GM20000 (cell line): ENCODE measurements at regions not wholly inside any gene's neighbourhood (a gene's known extent, or its start where the extent isn't known, plus 50 kb on each side); places are given as distances from the start of the nearest gene placed in this dataset.
A peak's percentile ranks its signal among the peaks of the same experiment; 100 is the strongest.

Source experiments
- DNase-seq: peaks from one replicate; pipeline ENCODE4 v3.0.0; 2012; ENCODE audit warnings: low spot score
- TF ChIP-seq, protein P1 (sequence below): IDR thresholded peaks from 2 replicates; pipeline ENCODE4 v1.5.1; 2012; ENCODE audit warnings: mild to moderate bottlenecking, control low read depth; ENCODE audit errors: extremely low read depth, missing control alignments

DNA sequence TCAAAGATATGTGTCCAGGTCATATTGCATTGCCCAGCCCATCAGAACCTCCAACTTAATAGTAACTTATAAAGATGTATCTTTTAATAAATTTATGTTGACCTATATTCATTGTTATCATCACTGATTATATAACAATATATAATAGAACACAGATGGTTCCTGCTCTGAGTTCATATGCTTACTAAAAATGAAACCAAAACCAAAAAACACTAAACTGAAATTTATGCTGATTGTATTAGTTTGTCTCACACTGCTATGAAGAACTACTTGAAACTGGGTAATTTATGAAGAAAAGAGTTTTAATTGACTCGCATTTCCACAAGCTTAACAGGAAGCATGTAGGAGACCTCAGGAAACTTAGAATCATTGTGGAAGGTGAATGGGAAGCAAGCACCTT, 462.5 kb upstream of the TYRP1 start:
- DNase-seq = peak; percentile 4
- TF ChIP-seq, protein P1, sequence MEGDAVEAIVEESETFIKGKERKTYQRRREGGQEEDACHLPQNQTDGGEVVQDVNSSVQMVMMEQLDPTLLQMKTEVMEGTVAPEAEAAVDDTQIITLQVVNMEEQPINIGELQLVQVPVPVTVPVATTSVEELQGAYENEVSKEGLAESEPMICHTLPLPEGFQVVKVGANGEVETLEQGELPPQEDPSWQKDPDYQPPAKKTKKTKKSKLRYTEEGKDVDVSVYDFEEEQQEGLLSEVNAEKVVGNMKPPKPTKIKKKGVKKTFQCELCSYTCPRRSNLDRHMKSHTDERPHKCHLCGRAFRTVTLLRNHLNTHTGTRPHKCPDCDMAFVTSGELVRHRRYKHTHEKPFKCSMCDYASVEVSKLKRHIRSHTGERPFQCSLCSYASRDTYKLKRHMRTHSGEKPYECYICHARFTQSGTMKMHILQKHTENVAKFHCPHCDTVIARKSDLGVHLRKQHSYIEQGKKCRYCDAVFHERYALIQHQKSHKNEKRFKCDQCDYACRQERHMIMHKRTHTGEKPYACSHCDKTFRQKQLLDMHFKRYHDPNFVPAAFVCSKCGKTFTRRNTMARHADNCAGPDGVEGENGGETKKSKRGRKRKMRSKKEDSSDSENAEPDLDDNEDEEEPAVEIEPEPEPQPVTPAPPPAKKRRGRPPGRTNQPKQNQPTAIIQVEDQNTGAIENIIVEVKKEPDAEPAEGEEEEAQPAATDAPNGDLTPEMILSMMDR = no peak

DNA sequence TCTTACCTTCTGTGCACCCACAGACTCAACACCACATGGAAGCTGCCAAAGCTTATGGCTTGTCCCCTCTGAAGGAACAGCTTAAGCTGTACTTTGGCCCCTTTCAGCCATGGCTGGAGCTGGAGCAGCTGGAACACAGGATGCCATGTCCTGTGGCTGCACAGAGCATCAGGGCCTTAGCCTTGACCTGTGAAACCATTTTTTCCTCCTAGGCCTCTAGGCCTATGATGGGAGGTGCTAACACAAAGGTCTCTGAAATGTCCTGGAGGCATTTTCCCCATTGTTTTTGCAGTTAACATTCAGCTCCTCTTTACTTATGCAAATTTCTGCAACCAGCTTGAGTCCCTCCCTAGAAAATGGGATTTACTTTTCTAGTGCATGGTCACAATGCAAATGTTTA, 461.4 kb upstream of the TYRP1 start:
- TF ChIP-seq, protein P1 = no peak
- DNase-seq = no peak

DNA sequence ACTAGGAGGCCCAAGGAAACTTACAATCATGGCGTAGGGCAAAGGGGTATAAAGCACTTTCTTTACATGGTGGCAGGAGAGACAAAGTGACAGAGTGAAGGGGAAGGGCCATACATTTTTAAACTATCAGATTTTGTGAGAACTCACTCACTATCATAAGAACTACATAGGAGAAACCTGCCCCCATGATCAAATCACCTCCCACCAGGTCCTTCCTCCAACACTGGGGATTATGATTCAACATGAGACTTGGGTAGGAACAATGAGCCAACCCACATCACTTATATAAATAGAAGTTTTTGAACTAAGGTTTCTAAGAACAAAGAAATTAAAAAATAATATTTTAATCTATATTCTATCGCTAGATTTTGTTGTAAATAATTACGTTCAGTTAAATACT, 460.3 kb upstream of the TYRP1 start:
- no peak for DNase-seq

DNA sequence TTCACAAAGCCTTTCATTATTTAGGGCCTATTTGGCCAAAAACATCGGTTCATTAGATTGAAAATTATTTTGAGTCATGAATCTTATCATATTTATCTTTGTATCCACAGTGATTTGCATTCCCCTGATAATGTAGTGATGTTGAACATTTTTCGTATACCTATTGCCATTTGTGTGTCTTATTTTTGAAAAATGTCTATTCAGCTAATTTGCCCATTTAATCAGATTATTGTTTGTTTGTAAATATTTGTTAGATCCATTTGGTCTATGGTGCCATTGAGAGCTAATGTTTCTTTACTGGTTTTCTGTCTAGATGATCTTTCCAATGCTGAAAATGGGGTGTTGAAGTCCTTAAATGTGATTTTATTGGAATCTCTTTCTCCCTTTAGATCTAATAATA, 439.2 kb upstream of the TYRP1 start:
- TF ChIP-seq, protein P1 = no peak
- DNase-seq = no peak

More for the DNA sequence above, 460.3 kb upstream of the TYRP1 start:
- TF ChIP-seq, protein P1 = no peak

DNA sequence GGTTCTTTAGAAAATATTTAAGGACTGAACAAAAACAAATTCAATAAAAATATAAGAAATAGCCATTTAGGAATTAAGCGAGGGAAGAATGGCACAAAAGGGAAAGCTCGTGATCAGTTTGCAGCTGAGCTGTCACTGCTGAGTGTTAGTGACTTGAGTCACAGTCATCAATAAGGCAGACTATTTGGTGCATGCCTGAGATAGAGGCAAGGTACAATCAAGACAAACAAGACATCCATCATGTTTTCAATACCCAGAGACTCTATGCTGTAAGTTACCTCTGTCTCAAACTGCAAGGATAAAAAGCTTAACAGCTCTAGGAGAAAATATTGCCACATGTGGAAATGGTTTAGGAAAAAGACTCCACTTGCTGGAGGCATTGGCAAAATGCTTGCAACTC, 426.4 kb upstream of the TYRP1 start:
- no peak for DNase-seq
- TF ChIP-seq, protein P1 = no peak

DNA sequence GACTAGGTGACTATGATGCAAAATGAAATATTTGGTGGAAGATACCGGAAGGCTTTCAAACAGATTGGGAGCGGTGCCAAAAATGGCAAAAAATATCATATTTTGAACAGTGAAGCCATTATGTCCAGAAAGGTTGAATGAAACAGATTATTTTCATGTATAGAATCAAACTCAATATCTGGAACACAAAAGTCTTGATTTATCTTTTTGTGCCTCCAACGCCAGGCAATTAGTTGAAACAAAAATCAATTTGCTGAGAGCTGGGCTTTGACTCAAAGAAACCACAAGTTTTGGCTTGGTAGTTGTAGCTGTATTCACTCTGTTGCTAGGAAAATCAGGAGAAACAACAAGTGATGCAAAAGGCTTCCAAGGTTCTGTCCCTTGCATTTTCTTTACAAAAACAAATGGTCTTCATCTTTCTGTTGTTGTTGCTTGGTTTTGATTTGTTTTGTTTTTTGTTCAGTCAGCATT, 421.7 kb upstream of the TYRP1 start:
- no peak for DNase-seq
- TF ChIP-seq, protein P1 = no peak

DNA sequence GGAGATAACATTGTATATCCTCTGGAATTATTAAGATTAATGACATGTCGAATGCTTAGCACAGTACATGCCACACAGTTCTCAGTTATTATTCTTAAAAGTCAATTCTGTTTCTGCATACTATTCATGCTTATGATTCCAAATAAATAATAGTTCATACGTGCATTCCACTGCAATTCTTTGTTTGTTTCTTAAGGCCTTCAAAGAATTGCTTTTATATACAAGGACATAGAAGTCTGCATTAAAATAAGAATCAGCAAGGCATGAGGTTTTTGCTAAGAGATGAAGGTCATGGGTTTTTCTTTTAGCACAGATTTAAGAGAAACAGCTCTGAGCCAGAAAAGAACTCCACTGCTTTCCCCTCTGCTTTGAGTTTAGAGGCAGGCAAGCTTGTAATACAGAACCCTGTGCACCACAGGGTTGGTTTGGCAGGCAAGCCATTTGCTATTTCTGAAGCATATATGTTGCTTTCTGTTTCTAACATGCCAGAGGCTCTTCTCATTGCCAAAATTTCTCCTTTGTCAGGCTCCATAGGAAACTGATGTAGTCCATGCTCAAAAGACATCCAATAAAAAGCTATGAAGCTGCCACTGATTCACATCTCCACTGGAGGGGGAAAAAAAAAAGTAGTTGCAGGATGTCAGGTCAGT, 420.6 kb upstream of the TYRP1 start:
- TF ChIP-seq, protein P1 = no peak
- DNase-seq = no peak
